ENCODE measurements at regions not wholly inside any gene's neighbourhood (a gene's known extent, or its start where the extent isn't known, plus 50 kb on each side); places are given as distances from the start of the nearest gene placed in this dataset.
"Not testable (repeated sequence)": the region's sequence is repeated elsewhere in the genome, so short reads cannot be mapped to it uniquely, and the experiment has no call there.

GRCh38 chr14:25303934-25304333 is 254.0 kb upstream of the STXBP6 start:
- no peak for DNase-seq

GRCh38 chr14:25298238-25298637 is 248.3 kb upstream of the STXBP6 start:
- DNase-seq, result no peak

GRCh38 chr14:25290154-25290553 is 240.2 kb upstream of the STXBP6 start:
- DNase-seq, result not testable (repeated sequence)

- no peak for DNase-seq
Observed at GRCh38 chr14:25274529-25274928, 224.6 kb upstream of the STXBP6 start.

DNA sequence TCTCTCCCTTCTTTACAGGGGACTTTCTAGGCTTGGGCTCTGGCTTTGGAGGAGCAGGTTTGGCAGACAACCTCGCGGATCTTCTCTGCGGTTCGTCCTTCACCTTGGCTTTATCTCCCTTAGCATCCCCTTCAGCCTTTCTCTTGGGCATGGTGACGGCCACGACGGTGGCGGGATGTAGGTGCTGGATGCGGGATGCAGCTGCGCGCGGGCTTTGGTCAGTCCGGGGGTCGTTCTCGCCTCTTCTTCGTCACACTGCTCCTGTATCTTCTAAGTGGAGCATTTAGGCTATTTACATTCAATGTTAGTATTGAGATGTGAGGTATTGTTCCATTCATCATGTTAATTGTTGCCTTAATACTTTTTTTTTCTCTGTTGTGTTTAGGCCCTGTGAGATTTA is 217.2 kb upstream of the STXBP6 start:
- DNase-seq, result no peak

DNA sequence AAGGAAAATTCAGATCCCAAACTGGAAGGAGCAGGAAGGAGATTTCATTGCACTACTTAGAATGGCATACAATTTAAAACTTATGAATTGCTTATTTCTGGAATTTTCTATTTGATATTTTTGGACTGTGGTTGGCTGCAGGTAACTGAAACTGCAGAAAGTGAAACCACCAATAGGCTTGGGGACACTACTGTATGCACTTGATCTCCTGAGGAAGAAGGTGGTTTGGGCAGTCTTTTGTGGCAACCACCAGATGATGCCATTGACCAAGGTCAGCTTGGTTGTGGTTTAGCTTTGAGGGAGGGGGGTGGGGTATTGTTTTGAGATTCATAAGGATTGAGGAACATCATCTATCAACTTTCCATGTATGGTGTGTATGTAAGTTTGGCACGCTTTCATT is 209.5 kb upstream of the STXBP6 start:
- no peak for DNase-seq

DNA sequence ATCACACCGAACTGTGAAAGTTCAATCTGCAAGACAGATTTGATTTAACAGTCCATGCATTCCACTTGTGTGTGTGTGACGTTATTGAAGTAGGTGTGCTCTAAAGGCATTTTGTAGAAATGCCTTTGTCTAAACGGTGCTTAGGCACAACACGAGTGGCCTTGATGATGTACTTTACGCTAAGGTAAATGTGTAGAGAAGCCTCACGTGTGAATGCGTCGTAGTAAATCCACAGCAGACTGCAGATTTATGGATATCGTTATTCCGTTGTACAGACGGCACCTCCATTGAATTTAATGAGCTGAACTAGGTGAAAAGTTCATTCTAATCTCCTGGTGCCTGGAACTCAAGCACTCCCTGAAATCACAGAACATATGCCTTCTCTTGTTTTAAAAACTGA is 202.8 kb upstream of the STXBP6 start:
- DNase-seq, result no peak

DNA sequence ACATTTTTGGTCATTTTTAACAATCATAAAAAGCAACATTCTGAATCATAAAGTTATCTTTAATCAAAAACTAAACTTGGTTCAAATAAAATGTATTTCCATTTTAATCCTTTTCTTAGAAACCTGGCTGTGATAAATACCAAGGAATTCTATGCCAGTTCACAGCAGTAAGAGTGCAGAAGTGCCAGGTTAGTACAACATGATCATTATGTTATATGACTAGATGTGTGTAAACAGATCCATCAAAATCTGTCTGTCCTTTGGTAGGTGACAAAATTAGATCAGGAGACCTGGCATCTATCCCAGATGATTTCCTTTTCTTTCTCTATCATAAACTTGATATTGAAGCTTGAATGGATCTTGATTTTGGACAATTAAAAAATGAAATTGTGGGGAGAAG is 200.6 kb upstream of the STXBP6 start:
- no peak for DNase-seq

- no peak for DNase-seq
Observed at GRCh38 chr14:25247609-25248008, 197.7 kb upstream of the STXBP6 start.

GRCh38 chr14:25246751-25247150 is 196.8 kb upstream of the STXBP6 start:
- DNase-seq, result no peak

- DNase-seq, result no peak
Observed at GRCh38 chr14:25239170-25239569, 189.2 kb upstream of the STXBP6 start.

- no peak for DNase-seq
Observed at GRCh38 chr14:25237845-25238244, 187.9 kb upstream of the STXBP6 start.

DNA sequence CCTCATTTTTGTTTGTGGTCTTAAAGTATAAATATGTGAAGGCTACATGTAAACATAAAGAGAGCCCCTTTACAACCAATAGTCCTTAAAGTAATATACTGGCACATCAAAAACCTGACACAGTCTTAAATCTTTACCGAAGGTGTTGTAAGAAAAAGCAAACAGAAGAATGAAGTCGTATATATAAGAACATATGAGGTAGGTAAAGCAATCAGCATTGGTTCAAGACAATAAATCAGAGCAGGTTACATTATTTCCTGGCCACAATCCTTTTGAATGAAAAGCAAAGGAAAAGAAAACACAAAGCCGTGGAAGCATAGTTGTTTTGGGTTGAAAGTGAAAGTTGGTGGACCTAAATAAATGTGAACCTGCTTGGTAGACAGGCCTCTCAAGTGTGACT is 183.7 kb upstream of the STXBP6 start:
- no peak for DNase-seq

- DNase-seq, result no peak
Observed at GRCh38 chr14:25231004-25231403, 181.1 kb upstream of the STXBP6 start.

DNA sequence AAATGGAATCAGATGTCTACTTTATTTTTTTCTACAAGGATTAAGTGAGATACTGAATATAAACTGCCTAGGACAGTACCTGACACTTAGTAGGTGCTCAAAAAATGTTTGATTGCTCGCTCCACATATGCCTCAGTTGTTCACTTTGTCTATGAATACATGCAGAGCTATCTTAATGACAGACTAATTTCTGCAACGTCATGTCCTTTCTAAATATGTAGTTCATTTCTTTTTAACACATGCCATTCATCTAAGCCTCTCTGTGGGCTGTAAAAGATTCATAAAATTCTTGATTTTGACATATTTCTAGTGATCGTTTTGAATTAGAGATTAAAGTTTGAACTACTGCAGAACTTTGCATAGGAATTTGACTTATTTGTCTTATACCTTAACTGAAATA is 176.3 kb upstream of the STXBP6 start:
- no peak for DNase-seq

DNA sequence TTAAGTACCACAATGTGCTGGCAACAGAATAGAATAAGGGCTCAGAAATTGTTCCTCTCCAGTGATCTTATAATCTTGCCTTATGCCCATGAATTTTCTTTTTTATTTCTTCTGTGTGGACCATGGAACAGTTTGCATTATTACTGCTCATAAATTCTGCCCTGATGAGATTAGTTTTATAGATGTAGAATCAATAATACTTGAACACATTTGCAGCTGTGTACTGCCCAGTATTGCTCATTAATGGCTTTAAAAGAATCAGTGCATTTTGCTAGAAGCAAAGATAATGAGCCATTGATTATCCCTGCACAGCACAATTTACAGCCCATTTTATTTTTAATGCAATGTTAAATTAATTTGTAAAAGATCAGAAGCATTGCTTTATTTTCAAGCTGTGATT is 172.3 kb upstream of the STXBP6 start:
- no peak for DNase-seq

- DNase-seq, result no peak
Observed at GRCh38 chr14:25220514-25220913, 170.6 kb upstream of the STXBP6 start.

DNA sequence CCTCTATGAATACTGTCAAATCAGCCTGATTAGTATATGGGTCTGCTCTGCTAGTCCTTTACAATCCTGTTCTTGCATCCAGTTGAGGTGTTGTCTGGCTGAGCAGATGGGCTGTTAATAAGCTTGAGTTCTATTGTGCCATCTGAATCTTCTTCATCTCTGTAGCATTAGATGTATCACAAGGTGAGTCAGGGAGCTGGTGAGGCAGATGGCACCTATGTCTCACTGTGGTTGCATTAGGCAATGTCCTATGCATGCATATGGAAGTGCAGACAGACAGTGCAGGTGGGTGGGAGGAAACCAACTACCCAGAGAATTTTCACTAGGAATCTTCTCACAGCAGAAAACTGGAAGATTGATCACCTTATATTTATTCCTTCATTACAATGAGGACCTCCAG is 165.7 kb upstream of the STXBP6 start:
- DNase-seq, result no peak

DNA sequence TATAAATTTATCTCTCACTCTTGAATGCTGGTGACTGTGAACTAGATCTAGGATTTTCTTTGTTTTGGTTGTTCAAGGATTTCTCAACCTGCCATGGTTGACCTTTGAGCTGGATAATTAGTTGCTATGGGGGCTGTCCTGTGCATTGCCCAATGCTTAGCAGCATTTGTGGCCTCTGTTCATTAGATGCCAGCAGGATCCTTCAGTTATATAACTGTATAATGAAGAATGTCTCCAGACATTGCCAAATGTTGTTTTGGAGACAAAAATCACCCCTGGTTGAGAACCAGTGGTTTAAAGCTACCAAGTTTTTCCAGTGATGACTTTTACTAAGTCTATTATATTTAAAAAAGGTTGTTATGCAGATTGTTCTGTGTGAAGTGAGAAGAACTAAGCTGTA is 147.9 kb upstream of the STXBP6 start:
- DNase-seq, result no peak

GRCh38 chr14:25180221-25180620 is 130.3 kb upstream of the STXBP6 start:
- no peak for DNase-seq

GRCh38 chr14:25178255-25178654 is 128.3 kb upstream of the STXBP6 start:
- no peak for DNase-seq

DNA sequence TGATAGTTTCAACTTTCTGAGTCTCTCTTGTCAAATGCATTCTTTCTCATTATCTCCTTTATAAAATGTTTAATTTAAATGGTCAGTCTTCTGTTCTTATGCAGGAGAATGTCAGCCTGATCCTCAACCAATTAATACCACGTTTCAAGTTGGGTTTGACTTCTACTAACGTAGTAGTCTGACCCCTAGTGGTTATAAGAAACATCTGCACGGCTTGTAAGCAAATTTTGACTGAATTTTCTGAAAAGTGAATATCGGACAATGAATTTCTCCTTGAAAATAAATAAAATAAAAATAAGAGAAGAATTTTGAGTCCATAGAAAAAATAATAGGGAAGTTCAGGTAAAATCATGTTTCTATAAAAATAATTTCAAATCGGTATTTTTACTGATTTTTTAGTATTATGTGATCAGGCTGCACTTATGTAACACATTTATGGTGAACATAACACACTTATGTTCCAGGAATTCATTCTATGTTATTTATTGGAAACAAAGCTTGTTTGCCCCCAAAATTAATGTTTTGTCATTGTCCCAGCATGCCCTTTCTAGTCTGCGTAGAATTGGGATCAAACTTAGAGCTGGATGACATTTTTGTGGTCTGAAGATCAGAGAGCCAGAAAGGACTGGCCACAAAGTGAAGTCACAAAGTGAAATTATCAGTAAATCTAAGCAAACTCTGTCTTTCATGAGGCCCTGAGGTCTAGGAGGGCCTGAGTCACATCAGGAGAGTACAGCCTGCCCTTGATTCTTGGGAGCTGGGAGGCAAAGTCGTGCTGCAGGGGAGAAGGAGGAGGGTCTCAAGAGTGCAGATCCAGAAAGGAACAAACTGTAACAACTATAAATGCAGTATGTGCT is 101.2 kb upstream of the STXBP6 start:
- peak; percentile 10 for DNase-seq

DNA sequence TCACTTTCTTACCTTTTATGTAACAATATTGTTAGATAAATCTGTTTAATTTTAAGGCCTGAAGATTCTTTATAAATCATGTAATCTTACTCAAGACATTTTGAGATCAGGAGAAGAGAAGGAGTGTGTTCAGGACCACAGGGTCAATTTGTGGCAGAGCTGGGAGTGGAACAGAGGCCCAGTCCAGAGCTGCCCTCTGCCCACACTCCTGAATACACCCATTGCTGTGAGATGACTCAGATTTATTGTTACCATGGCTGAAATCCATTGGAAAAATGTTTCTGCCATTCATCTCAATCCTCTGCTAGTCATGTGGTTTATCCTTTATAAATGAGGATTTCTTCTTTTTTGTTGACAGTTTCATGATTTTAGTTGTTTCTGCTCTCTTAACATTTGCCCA is 100.5 kb upstream of the STXBP6 start:
- DNase-seq, result no peak

- DNase-seq, result no peak
Observed at GRCh38 chr14:25140411-25140810, 90.5 kb upstream of the STXBP6 start.

DNA sequence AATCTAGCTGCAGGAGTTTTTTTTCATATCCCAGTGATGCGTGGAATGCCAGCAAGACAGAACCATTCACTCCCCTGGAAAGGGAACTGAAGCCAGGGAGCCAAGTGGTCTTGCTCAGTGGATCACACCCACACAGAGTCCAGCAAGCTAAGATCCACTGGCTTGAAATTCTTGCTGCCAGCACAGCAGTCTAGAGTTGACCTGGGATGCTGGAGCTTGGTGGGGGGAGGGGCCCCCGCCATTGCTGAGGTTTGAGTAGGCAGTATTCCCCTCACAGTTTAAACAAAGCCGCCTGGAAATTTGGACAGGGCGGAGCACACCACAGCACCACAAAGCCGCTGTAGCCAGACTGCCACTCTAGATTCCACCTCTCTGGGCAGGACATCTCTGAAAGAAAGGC is 86.9 kb upstream of the STXBP6 start:
- no peak for DNase-seq
